ENCODE measurements at regions not wholly inside any gene's neighbourhood (a gene's known extent, or its start where the extent isn't known, plus 50 kb on each side); places are given as distances from the start of the nearest gene placed in this dataset.

DNA sequence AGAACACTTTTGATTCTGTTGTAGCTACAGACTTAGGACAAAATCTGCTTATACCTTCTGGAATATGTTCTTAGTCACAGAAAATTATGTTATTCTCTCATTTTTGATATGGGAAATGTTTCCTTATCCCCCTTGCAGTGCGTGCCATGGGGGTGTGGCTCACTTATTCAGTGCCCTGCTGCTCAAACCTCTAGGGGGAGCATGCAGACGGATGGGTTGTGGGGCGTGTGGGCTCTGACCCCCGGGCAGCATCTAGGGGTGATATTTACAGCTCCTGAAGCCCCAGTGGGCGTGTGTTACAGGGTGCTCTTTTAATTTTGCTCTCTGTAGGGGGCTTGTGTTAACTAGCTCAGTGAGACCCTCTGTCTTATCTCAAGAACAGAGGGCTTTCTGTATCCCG, 61.3 kb upstream of the FERMT1 start:
- intact Hi-C loops (cut with DNase I), result no loop called here
- ATAC-seq, result no peak
- Histone ChIP-seq H3K36me3 (no peaks in the 10 kb centered on the region), H3K4me1 (no peaks in the 10 kb centered on the region), H3K27me3 (no peaks in the 10 kb centered on the region), H3K4me3 (no peak overlapping the region), H3K27ac (no peak overlapping the region), H3K9me3 (no peaks in the 10 kb centered on the region)
- peak in 1 of 4 donors; percentile 37 for DNase-seq
- no peak for TF ChIP-seq CTCF (IDR thresholded peaks at IDR 0.05)

DNA sequence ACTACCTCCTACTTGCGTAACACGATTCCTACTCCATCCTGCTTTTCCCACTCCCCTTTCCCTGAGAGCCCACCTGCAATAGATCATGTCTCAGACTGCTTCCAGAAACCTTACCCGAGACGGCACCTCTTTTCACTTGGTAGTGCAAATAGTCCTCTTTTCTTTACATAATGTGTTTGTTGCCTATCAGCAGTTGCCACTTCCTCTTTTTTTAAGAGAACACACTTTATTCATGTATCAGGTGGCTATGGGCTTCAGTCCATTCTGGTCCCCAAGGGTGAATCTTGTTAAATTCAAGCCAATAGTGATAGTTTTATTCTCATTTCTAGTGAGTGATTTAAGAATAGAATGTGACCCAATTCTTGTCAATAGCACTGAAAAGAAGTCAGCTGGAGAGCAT, 57.7 kb upstream of the FERMT1 start:
- no peak for TF ChIP-seq CTCF (IDR thresholded peaks at IDR 0.05)
- DNase-seq (no peak), ATAC-seq (no peak)
- Histone ChIP-seq H3K9me3 (no peaks in the 10 kb centered on the region), H3K36me3 (no peaks in the 10 kb centered on the region), H3K4me3 (no peak overlapping the region), H3K27ac (no peak overlapping the region), H3K27me3 (no peaks in the 10 kb centered on the region), H3K4me1 (no peaks in the 10 kb centered on the region)
- intact Hi-C loops (cut with DNase I), result no loop called here

DNA sequence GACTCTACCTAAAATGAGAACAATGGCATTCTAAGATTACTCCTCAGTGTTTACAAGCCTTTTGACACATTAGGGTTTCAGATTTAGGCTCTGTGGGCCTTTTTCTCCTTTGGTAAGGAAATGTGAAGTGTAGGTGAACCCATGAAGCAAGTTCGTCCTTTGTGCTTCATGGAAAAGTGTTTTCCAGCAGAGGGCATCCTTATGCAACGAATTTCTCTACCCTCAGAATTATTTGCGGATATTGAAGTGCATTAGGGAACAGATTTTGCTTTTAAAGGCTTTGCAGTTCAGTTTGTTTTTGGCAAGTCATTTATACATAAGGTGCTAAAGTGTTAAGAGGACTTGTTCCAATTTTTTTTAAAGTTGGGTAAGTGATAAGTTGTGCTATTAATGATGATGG, 55.7 kb upstream of the FERMT1 start:
- intact Hi-C loops (cut with DNase I), result no loop called here
- no peaks in the 10 kb centered on the region for H3K36me3 ChIP-seq
- no peak overlapping the region for H3K4me3 ChIP-seq
- no peaks in the 10 kb centered on the region for H3K4me1 ChIP-seq
- no peaks in the 10 kb centered on the region for H3K27me3 ChIP-seq
- TF ChIP-seq CTCF (IDR thresholded peaks at IDR 0.05), result peak in 1 of 2 donors; percentile 40
- ATAC-seq (peak; percentile 69), DNase-seq (peak in 2 of 4 donors; percentile 46 to 71)
- H3K9me3 ChIP-seq, result no peaks in the 10 kb centered on the region
- H3K27ac ChIP-seq, result no peak overlapping the region

- intact Hi-C loops (cut with DNase I), result no loop called here
- ATAC-seq, result no peak
- H3K9me3 ChIP-seq, result no peaks in the 10 kb centered on the region
- H3K27me3 ChIP-seq, result no peaks in the 10 kb centered on the region
- no peaks in the 10 kb centered on the region for H3K36me3 ChIP-seq
- no peak overlapping the region for H3K4me3 ChIP-seq
- TF ChIP-seq CTCF (IDR thresholded peaks at IDR 0.05), result no peak
- no peak overlapping the region for H3K27ac ChIP-seq
- DNase-seq, result no peak
- H3K4me1 ChIP-seq, result no peaks in the 10 kb centered on the region
These were observed 50.7 kb upstream of the FERMT1 start for GRCh38 chr20:6173481-6173880.

All from left lung (tissue), 4 donors.